K562 (cell line): ENCODE measurements at regions not wholly inside any gene's neighbourhood (a gene's known extent, or its start where the extent isn't known, plus 50 kb on each side); places are given as distances from the start of the nearest gene placed in this dataset.

Experiments
- E2F3 ChIP-seq: fragments of 250-450 bp; sonication (Bioruptor Pico); IDR thresholded peaks from 2 replicates; pipeline ENCODE4 v1.4.0; 2020; ENCODE audit warnings: mild to moderate bottlenecking
- ELF1 ChIP-seq: fragments of 200-800 bp; sonication (Bioruptor generic); IDR thresholded peaks from 2 replicates; pipeline ENCODE4 v1.6.1; 2016; ENCODE audit warnings: missing genetic modification characterization, missing compliant biosample characterization
- FOS ChIP-seq: IDR thresholded peaks from 3 replicates; pipeline ENCODE4 v1.6.1; 2011; ENCODE audit not compliant: insufficient read length; ENCODE audit errors: extremely low read depth
- GABPB2 ChIP-seq: fragments of 250-450 bp; sonication (Bioruptor Pico); conservative IDR thresholded peaks from 2 replicates; pipeline ENCODE4 v1.5.1; 2021; ENCODE audit warnings: mild to moderate bottlenecking
- SOX6 ChIP-seq: fragments of 450-650 bp; IDR thresholded peaks from 2 replicates; pipeline ENCODE4 v1.6.1; 2014; ENCODE audit warnings: mild to moderate bottlenecking
- SRSF3 ChIP-seq: fragments of 200-400 bp; formaldehyde crosslinking; IDR thresholded peaks from 2 replicates; pipeline ENCODE4 v1.6.1; 2016; ENCODE audit warnings: mild to moderate bottlenecking, low read length, moderate library complexity; ENCODE audit not compliant: insufficient read depth
- U2AF2 ChIP-seq: fragments of 200-400 bp; formaldehyde crosslinking; optimal IDR thresholded peaks from 2 replicates; pipeline ENCODE3; 2017; ENCODE audit warnings: low read depth, mild to moderate bottlenecking, low read length
- TF ChIP-seq, protein P1 (sequence below): fragments of 200-800 bp; sonication (Bioruptor generic); IDR thresholded peaks from 2 replicates; pipeline ENCODE4 v1.6.1; 2016; ENCODE audit warnings: missing genetic modification characterization, missing compliant biosample characterization
- TF ChIP-seq, protein P2 (sequence below): fragments of 450-650 bp; formaldehyde crosslinking; IDR thresholded peaks from 2 replicates; pipeline ENCODE4 v1.4.0; 2020; ENCODE audit warnings: mild to moderate bottlenecking, mixed read lengths
- TF ChIP-seq, protein P3 (sequence below): IDR thresholded peaks from 2 replicates; pipeline ENCODE4 v1.6.1; 2016; ENCODE audit warnings: missing genetic modification characterization, missing compliant biosample characterization
- TF ChIP-seq, protein P4 (sequence below): fragments of 450-650 bp; IDR thresholded peaks from 2 replicates; pipeline ENCODE4 v1.6.1; 2017; ENCODE audit warnings: antibody characterized with exemption, mild to moderate bottlenecking
- TF ChIP-seq, protein P5 (sequence below): sonication (generic); formaldehyde crosslinking; IDR thresholded peaks from 2 replicates; pipeline ENCODE4 v1.8.0; 2022; ENCODE audit warnings: mild to moderate bottlenecking, missing genetic modification reagents, borderline replicate concordance

DNA sequence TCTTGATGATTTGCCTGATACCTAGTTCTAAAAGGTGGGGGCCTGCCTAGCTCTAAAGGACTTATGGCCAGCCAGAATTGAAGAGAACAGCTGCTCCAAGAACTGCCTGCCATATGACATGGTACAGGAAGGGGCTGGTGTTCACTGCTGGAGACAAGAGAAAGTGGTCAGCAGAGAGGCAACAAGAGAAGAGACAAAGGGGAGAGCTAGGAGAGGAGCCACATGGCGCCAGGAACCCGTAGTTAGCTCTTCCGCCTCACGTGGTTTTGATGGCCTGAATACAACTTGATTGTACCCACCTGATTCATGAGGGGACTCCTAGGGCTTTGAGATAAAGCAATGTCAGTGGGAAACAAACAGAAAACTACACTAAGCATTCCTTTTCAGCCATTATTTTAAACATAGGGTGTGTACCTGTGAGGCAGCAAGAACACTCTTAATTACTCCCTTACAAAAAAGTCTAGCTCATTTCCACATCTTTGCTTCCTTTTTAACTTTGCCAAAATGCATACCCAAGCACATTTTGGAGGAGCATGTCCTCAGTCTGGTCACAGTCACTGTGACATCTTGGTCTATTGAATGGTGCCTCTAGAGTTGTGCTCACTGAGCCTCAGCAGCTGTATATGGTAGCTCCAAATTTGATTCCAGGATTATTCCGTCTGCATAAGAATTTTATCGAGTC is 71.6 kb downstream of the CCDC71L start (continued):
- TF ChIP-seq, protein P1, sequence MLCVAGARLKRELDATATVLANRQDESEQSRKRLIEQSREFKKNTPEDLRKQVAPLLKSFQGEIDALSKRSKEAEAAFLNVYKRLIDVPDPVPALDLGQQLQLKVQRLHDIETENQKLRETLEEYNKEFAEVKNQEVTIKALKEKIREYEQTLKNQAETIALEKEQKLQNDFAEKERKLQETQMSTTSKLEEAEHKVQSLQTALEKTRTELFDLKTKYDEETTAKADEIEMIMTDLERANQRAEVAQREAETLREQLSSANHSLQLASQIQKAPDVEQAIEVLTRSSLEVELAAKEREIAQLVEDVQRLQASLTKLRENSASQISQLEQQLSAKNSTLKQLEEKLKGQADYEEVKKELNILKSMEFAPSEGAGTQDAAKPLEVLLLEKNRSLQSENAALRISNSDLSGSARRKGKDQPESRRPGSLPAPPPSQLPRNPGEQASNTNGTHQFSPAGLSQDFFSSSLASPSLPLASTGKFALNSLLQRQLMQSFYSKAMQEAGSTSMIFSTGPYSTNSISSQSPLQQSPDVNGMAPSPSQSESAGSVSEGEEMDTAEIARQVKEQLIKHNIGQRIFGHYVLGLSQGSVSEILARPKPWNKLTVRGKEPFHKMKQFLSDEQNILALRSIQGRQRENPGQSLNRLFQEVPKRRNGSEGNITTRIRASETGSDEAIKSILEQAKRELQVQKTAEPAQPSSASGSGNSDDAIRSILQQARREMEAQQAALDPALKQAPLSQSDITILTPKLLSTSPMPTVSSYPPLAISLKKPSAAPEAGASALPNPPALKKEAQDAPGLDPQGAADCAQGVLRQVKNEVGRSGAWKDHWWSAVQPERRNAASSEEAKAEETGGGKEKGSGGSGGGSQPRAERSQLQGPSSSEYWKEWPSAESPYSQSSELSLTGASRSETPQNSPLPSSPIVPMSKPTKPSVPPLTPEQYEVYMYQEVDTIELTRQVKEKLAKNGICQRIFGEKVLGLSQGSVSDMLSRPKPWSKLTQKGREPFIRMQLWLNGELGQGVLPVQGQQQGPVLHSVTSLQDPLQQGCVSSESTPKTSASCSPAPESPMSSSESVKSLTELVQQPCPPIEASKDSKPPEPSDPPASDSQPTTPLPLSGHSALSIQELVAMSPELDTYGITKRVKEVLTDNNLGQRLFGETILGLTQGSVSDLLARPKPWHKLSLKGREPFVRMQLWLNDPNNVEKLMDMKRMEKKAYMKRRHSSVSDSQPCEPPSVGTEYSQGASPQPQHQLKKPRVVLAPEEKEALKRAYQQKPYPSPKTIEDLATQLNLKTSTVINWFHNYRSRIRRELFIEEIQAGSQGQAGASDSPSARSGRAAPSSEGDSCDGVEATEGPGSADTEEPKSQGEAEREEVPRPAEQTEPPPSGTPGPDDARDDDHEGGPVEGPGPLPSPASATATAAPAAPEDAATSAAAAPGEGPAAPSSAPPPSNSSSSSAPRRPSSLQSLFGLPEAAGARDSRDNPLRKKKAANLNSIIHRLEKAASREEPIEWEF (CRISPR knock-in tag): no peak
- no peak for TF ChIP-seq GABPB2 (CRISPR knock-in tag)
- TF ChIP-seq U2AF2: no peak
- TF ChIP-seq, protein P2, sequence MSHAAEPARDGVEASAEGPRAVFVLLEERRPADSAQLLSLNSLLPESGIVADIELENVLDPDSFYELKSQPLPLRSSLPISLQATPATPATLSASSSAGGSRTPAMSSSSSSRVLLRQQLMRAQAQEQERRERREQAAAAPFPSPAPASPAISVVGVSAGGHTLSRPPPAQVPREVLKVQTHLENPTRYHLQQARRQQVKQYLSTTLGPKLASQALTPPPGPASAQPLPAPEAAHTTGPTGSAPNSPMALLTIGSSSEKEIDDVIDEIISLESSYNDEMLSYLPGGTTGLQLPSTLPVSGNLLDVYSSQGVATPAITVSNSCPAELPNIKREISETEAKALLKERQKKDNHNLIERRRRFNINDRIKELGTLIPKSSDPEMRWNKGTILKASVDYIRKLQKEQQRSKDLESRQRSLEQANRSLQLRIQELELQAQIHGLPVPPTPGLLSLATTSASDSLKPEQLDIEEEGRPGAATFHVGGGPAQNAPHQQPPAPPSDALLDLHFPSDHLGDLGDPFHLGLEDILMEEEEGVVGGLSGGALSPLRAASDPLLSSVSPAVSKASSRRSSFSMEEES (CRISPR knock-in tag): no peak
- TF ChIP-seq E2F3 (CRISPR knock-in tag): no peak
- TF ChIP-seq, protein P3, sequence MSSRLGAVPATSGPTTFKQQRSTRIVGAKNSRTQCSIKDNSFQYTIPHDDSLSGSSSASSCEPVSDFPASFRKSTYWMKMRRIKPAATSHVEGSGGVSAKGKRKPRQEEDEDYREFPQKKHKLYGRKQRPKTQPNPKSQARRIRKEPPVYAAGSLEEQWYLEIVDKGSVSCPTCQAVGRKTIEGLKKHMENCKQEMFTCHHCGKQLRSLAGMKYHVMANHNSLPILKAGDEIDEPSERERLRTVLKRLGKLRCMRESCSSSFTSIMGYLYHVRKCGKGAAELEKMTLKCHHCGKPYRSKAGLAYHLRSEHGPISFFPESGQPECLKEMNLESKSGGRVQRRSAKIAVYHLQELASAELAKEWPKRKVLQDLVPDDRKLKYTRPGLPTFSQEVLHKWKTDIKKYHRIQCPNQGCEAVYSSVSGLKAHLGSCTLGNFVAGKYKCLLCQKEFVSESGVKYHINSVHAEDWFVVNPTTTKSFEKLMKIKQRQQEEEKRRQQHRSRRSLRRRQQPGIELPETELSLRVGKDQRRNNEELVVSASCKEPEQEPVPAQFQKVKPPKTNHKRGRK (tag): no peak
- TF ChIP-seq, protein P4, sequence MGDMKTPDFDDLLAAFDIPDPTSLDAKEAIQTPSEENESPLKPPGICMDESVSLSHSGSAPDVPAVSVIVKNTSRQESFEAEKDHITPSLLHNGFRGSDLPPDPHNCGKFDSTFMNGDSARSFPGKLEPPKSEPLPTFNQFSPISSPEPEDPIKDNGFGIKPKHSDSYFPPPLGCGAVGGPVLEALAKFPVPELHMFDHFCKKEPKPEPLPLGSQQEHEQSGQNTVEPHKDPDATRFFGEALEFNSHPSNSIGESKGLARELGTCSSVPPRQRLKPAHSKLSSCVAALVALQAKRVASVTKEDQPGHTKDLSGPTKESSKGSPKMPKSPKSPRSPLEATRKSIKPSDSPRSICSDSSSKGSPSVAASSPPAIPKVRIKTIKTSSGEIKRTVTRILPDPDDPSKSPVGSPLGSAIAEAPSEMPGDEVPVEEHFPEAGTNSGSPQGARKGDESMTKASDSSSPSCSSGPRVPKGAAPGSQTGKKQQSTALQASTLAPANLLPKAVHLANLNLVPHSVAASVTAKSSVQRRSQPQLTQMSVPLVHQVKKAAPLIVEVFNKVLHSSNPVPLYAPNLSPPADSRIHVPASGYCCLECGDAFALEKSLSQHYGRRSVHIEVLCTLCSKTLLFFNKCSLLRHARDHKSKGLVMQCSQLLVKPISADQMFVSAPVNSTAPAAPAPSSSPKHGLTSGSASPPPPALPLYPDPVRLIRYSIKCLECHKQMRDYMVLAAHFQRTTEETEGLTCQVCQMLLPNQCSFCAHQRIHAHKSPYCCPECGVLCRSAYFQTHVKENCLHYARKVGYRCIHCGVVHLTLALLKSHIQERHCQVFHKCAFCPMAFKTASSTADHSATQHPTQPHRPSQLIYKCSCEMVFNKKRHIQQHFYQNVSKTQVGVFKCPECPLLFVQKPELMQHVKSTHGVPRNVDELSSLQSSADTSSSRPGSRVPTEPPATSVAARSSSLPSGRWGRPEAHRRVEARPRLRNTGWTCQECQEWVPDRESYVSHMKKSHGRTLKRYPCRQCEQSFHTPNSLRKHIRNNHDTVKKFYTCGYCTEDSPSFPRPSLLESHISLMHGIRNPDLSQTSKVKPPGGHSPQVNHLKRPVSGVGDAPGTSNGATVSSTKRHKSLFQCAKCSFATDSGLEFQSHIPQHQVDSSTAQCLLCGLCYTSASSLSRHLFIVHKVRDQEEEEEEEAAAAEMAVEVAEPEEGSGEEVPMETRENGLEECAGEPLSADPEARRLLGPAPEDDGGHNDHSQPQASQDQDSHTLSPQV: peak; percentile 66; the same call in 1 of the 2 replicates
- TF ChIP-seq ELF1: 0 out of 2 replicates have a peak, but pooled peaks have one; percentile 33
- TF ChIP-seq FOS: no peak
- TF ChIP-seq SRSF3: no peak
- TF ChIP-seq SOX6: no peak
- TF ChIP-seq, protein P5, sequence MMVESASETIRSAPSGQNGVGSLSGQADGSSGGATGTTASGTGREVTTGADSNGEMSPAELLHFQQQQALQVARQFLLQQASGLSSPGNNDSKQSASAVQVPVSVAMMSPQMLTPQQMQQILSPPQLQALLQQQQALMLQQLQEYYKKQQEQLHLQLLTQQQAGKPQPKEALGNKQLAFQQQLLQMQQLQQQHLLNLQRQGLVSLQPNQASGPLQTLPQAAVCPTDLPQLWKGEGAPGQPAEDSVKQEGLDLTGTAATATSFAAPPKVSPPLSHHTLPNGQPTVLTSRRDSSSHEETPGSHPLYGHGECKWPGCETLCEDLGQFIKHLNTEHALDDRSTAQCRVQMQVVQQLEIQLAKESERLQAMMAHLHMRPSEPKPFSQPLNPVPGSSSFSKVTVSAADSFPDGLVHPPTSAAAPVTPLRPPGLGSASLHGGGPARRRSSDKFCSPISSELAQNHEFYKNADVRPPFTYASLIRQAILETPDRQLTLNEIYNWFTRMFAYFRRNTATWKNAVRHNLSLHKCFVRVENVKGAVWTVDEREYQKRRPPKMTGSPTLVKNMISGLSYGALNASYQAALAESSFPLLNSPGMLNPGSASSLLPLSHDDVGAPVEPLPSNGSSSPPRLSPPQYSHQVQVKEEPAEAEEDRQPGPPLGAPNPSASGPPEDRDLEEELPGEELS (CRISPR knock-in tag): no peak
